Right cardiac atrium (tissue), 5 donors: ENCODE measurements at regions not wholly inside any gene's neighbourhood (a gene's known extent, or its start where the extent isn't known, plus 50 kb on each side); places are given as distances from the start of the nearest gene placed in this dataset.
"Not testable (repeated sequence)": the region's sequence is repeated elsewhere in the genome, so short reads cannot be mapped to it uniquely, and the experiment has no call there.

Source experiments
- ATAC-seq, 2 donors: fragments of 200-7000 bp; cut with Tn5 transposase; one replicate each; pipeline versions ENCODE4 v1.8.0 to v1.9.1; 2020; ENCODE audit warnings: moderate library complexity in 2 of 2, mild to moderate bottlenecking in 1 of 2
- DNase-seq, 3 donors: peaks; one replicate each; pipeline ENCODE4 v3.0.0-alpha.2; 2020
- H3K27ac ChIP-seq: one replicate; pipeline ENCODE4 v1.5.1; 2013; ENCODE audit warnings: mild to moderate bottlenecking, low read length, control low read depth, moderate library complexity
- H3K27me3 ChIP-seq: one replicate; pipeline ENCODE4 v1.6.1; 2013; ENCODE audit not compliant: control insufficient read depth, insufficient read depth
- H3K4me1 ChIP-seq: one replicate; pipeline ENCODE4 v1.6.1; 2013; ENCODE audit warnings: low read length; ENCODE audit not compliant: control insufficient read depth, insufficient read depth
- H3K4me3 ChIP-seq: one replicate; pipeline ENCODE4 v1.5.1; 2013; ENCODE audit warnings: low read length, control low read depth
- H3K9me3 ChIP-seq: one replicate; pipeline ENCODE4 v1.6.1; 2013; ENCODE audit warnings: low read length; ENCODE audit not compliant: control insufficient read depth
- WGBS: extraction: QIAGEN DNeasy Blood & Tissue Kit; methylation state at CpG from one replicate; pipeline ENCODE4 v1.1.7; 2013; 5-methylcytosine and 5-hydroxymethylcytosine counted together
- intact Hi-C, 4 donors: fragments of 100-400 bp; cut with DNase I; formaldehyde crosslinking; loops; one replicate each; pipeline versions ENCODE4 v1.11.0 to v1.14.0; 2022 to 2023
- donor health status: healthy with polysubstance abuse.
- donor health status: DM: no; HTN: yes; CAD: no.
- donor health status: DM: no; HTN: no; CAD: no.
- donor health status: DM: no; HTN: yes; CAD: no; lungs with severe emphysema.
- donor health status: DM: yes; HTN: yes; CAD: no.

- DNase-seq, result no peak
- no peak overlapping the region for H3K4me3 ChIP-seq
- intact Hi-C loops, result no loop called here
- no peak overlapping the region for H3K27ac ChIP-seq
- no peaks in the 10 kb centered on the region for H3K4me1 ChIP-seq
- H3K27me3 ChIP-seq, result no peaks in the 10 kb centered on the region
- ATAC-seq, result no peak
- H3K9me3 ChIP-seq, result no peaks in the 10 kb centered on the region
Observed at GRCh38 chr18:28736951-28737350, 560.0 kb upstream of the CDH2 start.

GRCh38 chr18:28736223-28736622 is 559.3 kb upstream of the CDH2 start:
- 64% methylated on average over 2 of the region's 2 CpGs for WGBS

DNA sequence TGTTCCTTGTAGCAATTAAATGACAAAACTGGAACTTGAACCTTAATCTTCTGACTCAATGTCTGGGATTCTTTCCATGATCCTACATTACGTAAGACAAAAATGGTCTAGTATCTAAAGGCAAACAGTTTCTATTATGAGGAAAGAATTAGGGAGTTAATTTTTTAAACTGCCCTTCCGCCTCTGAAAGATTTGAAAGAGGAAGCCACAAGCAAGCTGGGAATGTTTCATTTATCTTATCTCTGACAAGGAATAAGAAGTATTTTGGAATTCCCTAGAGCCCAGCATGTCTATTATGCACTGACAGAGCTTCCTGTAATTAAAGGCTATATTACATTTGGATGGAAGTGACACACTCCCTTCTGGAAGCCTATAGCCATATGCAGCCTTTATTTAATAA is 558.8 kb upstream of the CDH2 start:
- WGBS, result 26% methylated on average over 2 of the region's 2 CpGs
- H3K4me3 ChIP-seq, result no peak overlapping the region
- ATAC-seq, result peak; percentile 67 to 84
- no peaks in the 10 kb centered on the region for H3K27me3 ChIP-seq
- no peak for DNase-seq
- no peaks in the 10 kb centered on the region for H3K9me3 ChIP-seq
- H3K27ac ChIP-seq, result no peak overlapping the region
- intact Hi-C loops, result no loop called here
- no peaks in the 10 kb centered on the region for H3K4me1 ChIP-seq

More at GRCh38 chr18:28736223-28736622, 559.3 kb upstream of the CDH2 start:
- Histone ChIP-seq H3K4me1 (no peaks in the 10 kb centered on the region), H3K4me3 (no peak overlapping the region), H3K9me3 (no peaks in the 10 kb centered on the region), H3K27me3 (no peaks in the 10 kb centered on the region), H3K27ac (no peak overlapping the region)
- ATAC-seq, result no peak
- intact Hi-C loops, result no loop called here
- DNase-seq, result no peak

GRCh38 chr18:28729321-28729720 is 552.4 kb upstream of the CDH2 start:
- H3K27me3 ChIP-seq, result no peaks in the 10 kb centered on the region
- H3K9me3 ChIP-seq, result no peaks in the 10 kb centered on the region
- DNase-seq (no peak), ATAC-seq (no peak)
- H3K27ac ChIP-seq, result no peak overlapping the region
- intact Hi-C loops, result no loop called here
- 87% methylated on average over 1 of the region's 1 CpG for WGBS
- H3K4me3 ChIP-seq, result no peak overlapping the region
- H3K4me1 ChIP-seq, result no peaks in the 10 kb centered on the region

- H3K27me3 ChIP-seq, result no peaks in the 10 kb centered on the region
- DNase-seq (no peak), ATAC-seq (no peak)
- H3K4me1 ChIP-seq, result no peaks in the 10 kb centered on the region
- no peak overlapping the region for H3K4me3 ChIP-seq
- 50% methylated on average over 2 of the region's 2 CpGs for WGBS
- no peak overlapping the region for H3K27ac ChIP-seq
- H3K9me3 ChIP-seq, result no peaks in the 10 kb centered on the region
- intact Hi-C loops, result no loop called here
Observed at GRCh38 chr18:28728891-28729290, 552.0 kb upstream of the CDH2 start.

DNA sequence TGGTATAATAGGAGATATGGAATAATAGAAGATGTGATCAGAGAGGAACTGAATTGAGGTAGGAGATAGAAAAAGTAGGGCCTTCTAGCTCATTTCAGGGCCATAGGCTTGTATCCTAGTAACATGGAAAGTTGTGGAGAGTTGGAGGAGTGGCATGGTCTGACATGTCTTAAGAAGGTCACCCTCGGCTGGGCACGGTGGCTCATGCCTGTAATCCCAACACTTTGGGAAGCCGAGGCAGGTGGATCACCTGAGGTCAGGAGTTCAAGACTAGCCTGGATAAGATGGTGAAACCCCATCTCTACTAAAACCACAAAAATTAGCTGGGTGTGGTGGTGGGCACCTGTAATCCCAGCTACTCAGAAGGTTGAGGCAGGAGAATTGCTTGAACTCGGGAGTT is 550.3 kb upstream of the CDH2 start:
- H3K4me1 ChIP-seq, intact Hi-C loops, H3K9me3 ChIP-seq, H3K27ac ChIP-seq, ATAC-seq, H3K4me3 ChIP-seq, H3K27me3 ChIP-seq, DNase-seq: not testable (repeated sequence)
- WGBS, result 94% methylated on average over 4 of the region's 4 CpGs

DNA sequence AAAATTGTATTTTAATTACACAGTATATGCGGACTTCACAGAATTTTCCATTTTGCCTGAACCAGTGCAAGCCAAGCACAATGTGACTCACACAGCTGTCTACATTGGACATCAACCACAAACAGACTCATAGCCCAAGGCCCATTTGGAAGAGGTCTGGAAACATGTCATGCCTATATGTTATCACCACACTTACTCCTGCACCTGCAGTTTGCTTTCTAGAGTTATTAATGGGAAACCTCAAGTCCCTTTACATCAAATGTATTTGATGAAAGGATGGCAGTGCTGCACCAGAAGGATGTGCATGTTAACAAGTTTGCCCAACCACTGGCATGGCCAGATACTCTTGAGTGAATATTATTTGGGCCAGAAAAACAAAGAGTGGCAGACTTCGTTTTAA is 548.9 kb upstream of the CDH2 start:
- DNase-seq, result no peak
- Histone ChIP-seq H3K4me1 (no peaks in the 10 kb centered on the region), H3K9me3 (no peaks in the 10 kb centered on the region), H3K4me3 (no peak overlapping the region), H3K27ac (no peak overlapping the region), H3K27me3 (no peaks in the 10 kb centered on the region)
- WGBS, result 91% methylated on average over 2 of the region's 2 CpGs
- ATAC-seq, result no peak
- intact Hi-C loops, result no loop called here

DNA sequence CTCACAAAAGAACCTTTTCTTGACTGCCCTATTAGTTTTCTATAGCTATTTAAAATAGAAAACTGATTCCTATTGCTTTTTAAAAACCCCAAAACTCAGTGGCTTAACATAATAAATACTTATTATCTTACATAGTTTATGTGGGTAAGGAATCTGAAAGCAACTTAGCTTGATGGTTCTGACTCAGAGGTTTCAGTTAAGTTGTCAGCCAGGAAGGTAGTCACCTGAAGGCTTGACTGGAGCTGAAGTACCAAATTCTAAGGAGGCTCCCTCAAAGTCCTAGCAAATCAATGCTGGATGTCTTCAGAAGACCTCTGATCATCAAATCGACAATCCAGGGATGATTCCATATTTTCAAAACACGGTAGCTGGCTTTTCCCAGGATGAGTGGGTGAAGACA is 546.6 kb upstream of the CDH2 start:
- Histone ChIP-seq H3K27ac (no peak overlapping the region), H3K9me3 (no peaks in the 10 kb centered on the region), H3K4me1 (no peaks in the 10 kb centered on the region), H3K4me3 (no peak overlapping the region), H3K27me3 (no peaks in the 10 kb centered on the region)
- ATAC-seq, result no peak
- WGBS, result 94% methylated on average over 2 of the region's 2 CpGs
- intact Hi-C loops, result no loop called here
- no peak for DNase-seq

- Histone ChIP-seq H3K9me3 (no peaks in the 10 kb centered on the region), H3K27me3 (no peaks in the 10 kb centered on the region), H3K27ac (no peak overlapping the region), H3K4me1 (no peaks in the 10 kb centered on the region), H3K4me3 (no peak overlapping the region)
- DNase-seq (no peak), ATAC-seq (no peak)
- intact Hi-C loops, result no loop called here
Observed at GRCh38 chr18:28718696-28719095, 541.8 kb upstream of the CDH2 start.

DNA sequence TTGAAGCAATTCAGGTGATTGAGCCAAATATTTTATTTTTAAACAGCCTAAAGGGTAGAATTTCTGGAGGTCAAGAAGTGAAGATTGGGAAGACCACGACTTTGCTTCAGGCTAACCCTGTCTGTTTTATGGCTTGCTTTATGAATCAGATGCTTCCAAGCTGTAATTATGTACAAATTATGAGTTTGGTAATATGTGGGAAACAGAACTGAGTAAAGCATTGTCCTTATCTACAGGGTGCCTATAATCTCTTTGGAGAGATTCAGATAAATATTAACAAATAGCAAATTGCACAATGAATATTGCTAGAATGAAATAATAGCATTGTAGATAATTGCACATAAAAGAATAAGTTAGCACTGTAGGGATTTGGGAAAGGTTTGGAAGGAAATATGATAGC is 539.4 kb upstream of the CDH2 start:
- H3K9me3 ChIP-seq, result no peaks in the 10 kb centered on the region
- no peaks in the 10 kb centered on the region for H3K4me1 ChIP-seq
- no peak overlapping the region for H3K4me3 ChIP-seq
- H3K27ac ChIP-seq, result no peak overlapping the region
- DNase-seq (no peak), ATAC-seq (no peak)
- 65% methylated on average over 1 of the region's 1 CpG for WGBS
- intact Hi-C loops, result no loop called here
- H3K27me3 ChIP-seq, result no peaks in the 10 kb centered on the region

DNA sequence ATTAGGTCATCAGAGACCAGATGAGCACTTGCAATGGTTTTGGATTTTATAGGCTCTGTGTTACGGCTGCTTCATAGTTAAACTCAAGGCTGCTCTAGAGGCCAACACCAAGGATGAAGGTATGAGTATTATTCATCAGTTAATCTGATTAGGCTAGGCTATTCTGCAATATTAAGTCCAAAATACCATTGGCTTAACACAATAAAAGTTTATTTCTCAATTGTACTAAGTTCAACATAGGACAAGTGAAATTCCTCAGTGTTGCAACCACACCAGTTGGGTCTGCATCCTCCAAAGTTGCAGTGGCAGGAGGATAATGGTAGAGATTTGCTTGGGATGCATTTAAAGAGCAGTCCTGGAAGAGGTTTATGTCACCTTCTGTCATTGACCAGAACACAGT is 538.3 kb upstream of the CDH2 start:
- no peak overlapping the region for H3K27ac ChIP-seq
- no peaks in the 10 kb centered on the region for H3K9me3 ChIP-seq
- intact Hi-C loops, result no loop called here
- H3K27me3 ChIP-seq, result no peaks in the 10 kb centered on the region
- H3K4me1 ChIP-seq, result no peaks in the 10 kb centered on the region
- WGBS, result 95% methylated on average over 1 of the region's 1 CpG
- no peak for ATAC-seq
- no peak overlapping the region for H3K4me3 ChIP-seq
- no peak for DNase-seq

DNA sequence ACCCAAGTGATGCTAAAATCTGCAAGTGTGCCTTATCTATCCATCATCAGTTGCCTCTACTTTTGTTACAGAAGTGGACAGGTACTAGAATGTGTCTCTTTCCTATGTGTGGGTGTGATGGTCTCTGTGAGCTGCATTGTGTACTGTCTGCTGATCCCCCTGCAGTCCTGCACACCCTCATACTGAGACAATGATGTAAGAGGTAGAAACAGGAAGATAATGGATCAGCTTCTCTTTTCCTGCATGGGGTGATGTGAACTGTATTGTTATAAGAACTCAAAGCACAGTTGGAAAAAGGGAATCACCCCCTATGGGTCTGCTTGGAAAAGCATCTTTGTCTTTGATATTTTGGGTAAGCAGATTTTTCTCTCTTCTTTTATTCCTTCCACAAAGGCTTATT is 537.6 kb upstream of the CDH2 start:
- intact Hi-C loops, result no loop called here
- H3K27me3 ChIP-seq, result no peaks in the 10 kb centered on the region
- DNase-seq (no peak), ATAC-seq (no peak)
- no peak overlapping the region for H3K4me3 ChIP-seq
- no peak overlapping the region for H3K27ac ChIP-seq
- H3K9me3 ChIP-seq, result no peaks in the 10 kb centered on the region
- no peaks in the 10 kb centered on the region for H3K4me1 ChIP-seq
